D341Med (cell line): ENCODE measurements at regions not wholly inside any gene's neighbourhood (a gene's known extent, or its start where the extent isn't known, plus 50 kb on each side); places are given as distances from the start of the nearest gene placed in this dataset.

ENCODE experiments used
- DNase-seq: peaks from one replicate; pipeline ENCODE4 v3.0.0; 2012; ENCODE audit warnings: low spot score

GRCh38 chr12:28883406-28883997 is 265.6 kb upstream of the FAR2 start:
- DNase-seq, result no peak

- DNase-seq, result no peak
Measured at GRCh38 chr12:28884904-28885679, 264.0 kb upstream of the FAR2 start.

GRCh38 chr12:28885928-28886327 is 263.1 kb upstream of the FAR2 start:
- DNase-seq, result no peak

- no peak for DNase-seq
Measured at GRCh38 chr12:28887461-28887990, 261.6 kb upstream of the FAR2 start.

- DNase-seq, result no peak
Measured at GRCh38 chr12:28890664-28891063, 258.4 kb upstream of the FAR2 start.

GRCh38 chr12:28891126-28891525 is 258.0 kb upstream of the FAR2 start:
- no peak for DNase-seq

- no peak for DNase-seq
Measured at GRCh38 chr12:28893365-28893764, 255.7 kb upstream of the FAR2 start.

- no peak for DNase-seq
Measured at GRCh38 chr12:28893856-28894255, 255.2 kb upstream of the FAR2 start.

GRCh38 chr12:28896421-28896820 is 252.7 kb upstream of the FAR2 start:
- no peak for DNase-seq

- DNase-seq, result no peak
Measured at GRCh38 chr12:28898038-28898437, 251.0 kb upstream of the FAR2 start.

GRCh38 chr12:28899951-28900350 is 249.1 kb upstream of the FAR2 start:
- no peak for DNase-seq

- DNase-seq, result no peak
Measured at GRCh38 chr12:28905220-28905955, 243.7 kb upstream of the FAR2 start.

- no peak for DNase-seq
Measured at GRCh38 chr12:28908646-28909045, 240.4 kb upstream of the FAR2 start.

GRCh38 chr12:28909291-28909690 is 239.8 kb upstream of the FAR2 start:
- no peak for DNase-seq

GRCh38 chr12:28925719-28926376 is 223.2 kb upstream of the FAR2 start:
- DNase-seq, result no peak

GRCh38 chr12:28930704-28931103 is 218.4 kb upstream of the FAR2 start:
- no peak for DNase-seq

GRCh38 chr12:28933176-28933575 is 215.9 kb upstream of the FAR2 start:
- DNase-seq, result no peak

- DNase-seq, result no peak
Measured at GRCh38 chr12:28933864-28934527, 215.1 kb upstream of the FAR2 start.

GRCh38 chr12:28936221-28936620 is 212.9 kb upstream of the FAR2 start:
- no peak for DNase-seq

GRCh38 chr12:28936711-28937110 is 212.4 kb upstream of the FAR2 start:
- no peak for DNase-seq

- DNase-seq, result no peak
Measured at GRCh38 chr12:28937196-28937595, 211.9 kb upstream of the FAR2 start.

- DNase-seq, result no peak
Measured at GRCh38 chr12:28938056-28938455, 211.0 kb upstream of the FAR2 start.
